ENCODE measurements at regions not wholly inside any gene's neighbourhood (a gene's known extent, or its start where the extent isn't known, plus 50 kb on each side); places are given as distances from the start of the nearest gene placed in this dataset.

- H3K4me3 ChIP-seq (ENCODE audit: control insufficient read depth, low read depth, low read length) = no peak overlapping the region
- DNase-seq (ENCODE audit: low read depth) = no peak
- no peak for TF ChIP-seq CTCF (conservative IDR thresholded peaks at IDR 0.05; ENCODE audit: control insufficient read depth, insufficient read depth, low read depth, low read length)
These were observed 729.8 kb downstream of the KCNT2 start for GRCh38 chr1:195878478-195878877.

GRCh38 chr1:195876792-195877191 lies 731.4 kb downstream of the KCNT2 start:
- no peak for DNase-seq (ENCODE audit: low read depth)
- no peak overlapping the region for H3K4me3 ChIP-seq (ENCODE audit: control insufficient read depth, low read depth, low read length)
- no peak for TF ChIP-seq CTCF (conservative IDR thresholded peaks at IDR 0.05; ENCODE audit: control insufficient read depth, insufficient read depth, low read depth, low read length)

- no peak overlapping the region for H3K4me3 ChIP-seq (ENCODE audit: control insufficient read depth, low read depth, low read length)
- no peak for TF ChIP-seq CTCF (conservative IDR thresholded peaks at IDR 0.05; ENCODE audit: control insufficient read depth, insufficient read depth, low read depth, low read length)
- DNase-seq (ENCODE audit: low read depth) = no peak
These were observed 735.9 kb downstream of the KCNT2 start for GRCh38 chr1:195872376-195872775.

GRCh38 chr1:195867638-195868037 lies 740.6 kb downstream of the KCNT2 start:
- H3K4me3 ChIP-seq (ENCODE audit: control insufficient read depth, low read depth, low read length) = no peak overlapping the region
- DNase-seq (ENCODE audit: low read depth) = no peak
- TF ChIP-seq CTCF (conservative IDR thresholded peaks at IDR 0.05; ENCODE audit: control insufficient read depth, insufficient read depth, low read depth, low read length) = no peak

- no peak overlapping the region for H3K4me3 ChIP-seq (ENCODE audit: control insufficient read depth, low read depth, low read length)
- no peak for TF ChIP-seq CTCF (conservative IDR thresholded peaks at IDR 0.05; ENCODE audit: control insufficient read depth, insufficient read depth, low read depth, low read length)
- no peak for DNase-seq (ENCODE audit: low read depth)
These were observed 741.4 kb downstream of the KCNT2 start for GRCh38 chr1:195866781-195867222.

- DNase-seq (ENCODE audit: low read depth) = no peak
- no peak overlapping the region for H3K4me3 ChIP-seq (ENCODE audit: control insufficient read depth, low read depth, low read length)
- no peak for TF ChIP-seq CTCF (conservative IDR thresholded peaks at IDR 0.05; ENCODE audit: control insufficient read depth, insufficient read depth, low read depth, low read length)
These were observed 742.0 kb downstream of the KCNT2 start for GRCh38 chr1:195866091-195866780.
